HG03565 (cell line): ENCODE measurements at regions not wholly inside any gene's neighbourhood (a gene's known extent, or its start where the extent isn't known, plus 50 kb on each side); places are given as distances from the start of the nearest gene placed in this dataset.

Experiments
- ATAC-seq: cut with Tn5 transposase; IDR thresholded peaks from one replicate; pipeline ENCODE4 v1.9.1; 2021; ENCODE audit warnings: mild to moderate bottlenecking, moderate library complexity; ENCODE audit not compliant: unreplicated experiment

- no peak for ATAC-seq
These were observed 479.7 kb upstream of the PCDH15 start for GRCh38 chr10:55280696-55281095.

GRCh38 chr10:55277549-55277948 lies 476.5 kb upstream of the PCDH15 start:
- no peak for ATAC-seq

- no peak for ATAC-seq
These were observed 473.3 kb upstream of the PCDH15 start for GRCh38 chr10:55274367-55274766.

- no peak for ATAC-seq
These were observed 472.9 kb upstream of the PCDH15 start for GRCh38 chr10:55273946-55274345.

GRCh38 chr10:55272886-55273285 lies 471.9 kb upstream of the PCDH15 start:
- ATAC-seq = no peak

GRCh38 chr10:55266797-55267196 lies 465.8 kb upstream of the PCDH15 start:
- no peak for ATAC-seq

GRCh38 chr10:55263327-55263726 lies 462.3 kb upstream of the PCDH15 start:
- no peak for ATAC-seq

GRCh38 chr10:55242544-55242943 lies 441.5 kb upstream of the PCDH15 start:
- no peak for ATAC-seq

GRCh38 chr10:55237462-55237861 lies 436.4 kb upstream of the PCDH15 start:
- no peak for ATAC-seq

GRCh38 chr10:55233505-55233904 lies 432.5 kb upstream of the PCDH15 start:
- ATAC-seq = peak; percentile 98

- ATAC-seq = no peak
These were observed 432.1 kb upstream of the PCDH15 start for GRCh38 chr10:55233090-55233489.

- ATAC-seq = no peak
These were observed 431.5 kb upstream of the PCDH15 start for GRCh38 chr10:55232553-55232952.

- no peak for ATAC-seq
These were observed 426.9 kb upstream of the PCDH15 start for GRCh38 chr10:55227967-55228366.

- peak; percentile 48 for ATAC-seq
These were observed 423.2 kb upstream of the PCDH15 start for GRCh38 chr10:55224007-55224781.

- no peak for ATAC-seq
These were observed 422.3 kb upstream of the PCDH15 start for GRCh38 chr10:55223352-55223751.

GRCh38 chr10:55220975-55221374 lies 419.9 kb upstream of the PCDH15 start:
- ATAC-seq = no peak

- no peak for ATAC-seq
These were observed 414.7 kb upstream of the PCDH15 start for GRCh38 chr10:55215699-55216098.

- no peak for ATAC-seq
These were observed 413.6 kb upstream of the PCDH15 start for GRCh38 chr10:55214608-55215007.

GRCh38 chr10:55212051-55212450 lies 411.0 kb upstream of the PCDH15 start:
- no peak for ATAC-seq

- ATAC-seq = no peak
These were observed 402.8 kb upstream of the PCDH15 start for GRCh38 chr10:55203874-55204273.

- ATAC-seq = peak; percentile 81
These were observed 402.3 kb upstream of the PCDH15 start for GRCh38 chr10:55203319-55203718.

GRCh38 chr10:55200020-55200419 lies 399.0 kb upstream of the PCDH15 start:
- ATAC-seq = no peak

GRCh38 chr10:55191236-55191860 lies 390.3 kb upstream of the PCDH15 start:
- ATAC-seq = no peak
